Loucy (cell line): ENCODE measurements at regions not wholly inside any gene's neighbourhood (a gene's known extent, or its start where the extent isn't known, plus 50 kb on each side); places are given as distances from the start of the nearest gene placed in this dataset.

ENCODE experiments used
- H2AFZ ChIP-seq: fragments of 200-600 bp; sonication (generic); 2 replicates; pipeline ENCODE4 v1.6.0; 2016; ENCODE audit warnings: antibody characterized with exemption, mild to moderate bottlenecking, low read length, moderate library complexity
- H3F3A ChIP-seq: fragments of 200-600 bp; 2 replicates; pipeline ENCODE4 v1.6.0; 2016; ENCODE audit warnings: antibody characterized with exemption, low read depth, mild to moderate bottlenecking
- H3K27me3 ChIP-seq: fragments of 200-600 bp; sonication (generic); 2 replicates; pipeline ENCODE4 v1.6.1; 2014; ENCODE audit warnings: low read length, mild to moderate bottlenecking; ENCODE audit not compliant: insufficient read depth, poor library complexity, severe bottlenecking
- H3K36me3 ChIP-seq: fragments of 200-600 bp; sonication (generic); 2 replicates; pipeline ENCODE4 v1.6.1; 2016; ENCODE audit warnings: low read length; ENCODE audit not compliant: insufficient read depth
- H3K4me1 ChIP-seq: fragments of 200-600 bp; sonication (generic); 2 replicates; pipeline ENCODE4 v1.5.1; 2014; ENCODE audit warnings: low read length, mild to moderate bottlenecking; ENCODE audit not compliant: insufficient read depth, poor library complexity, severe bottlenecking
- H3K4me2 ChIP-seq: fragments of 200-600 bp; sonication (generic); 2 replicates; pipeline ENCODE4 v1.6.0; 2014; ENCODE audit warnings: antibody characterized with exemption, low read length, low read depth, mild to moderate bottlenecking; ENCODE audit not compliant: poor library complexity, severe bottlenecking
- H3K4me3 ChIP-seq: fragments of 200-600 bp; sonication (generic); 2 replicates; pipeline ENCODE4 v1.5.1; 2014; ENCODE audit warnings: low read length, mild to moderate bottlenecking, mixed read lengths; ENCODE audit not compliant: poor library complexity, severe bottlenecking
- H3K79me2 ChIP-seq: fragments of 200-600 bp; sonication (generic); 2 replicates; pipeline ENCODE4 v1.6.1; 2014; ENCODE audit warnings: low read length; ENCODE audit not compliant: insufficient read depth
- H3K9ac ChIP-seq: fragments of 200-600 bp; sonication (generic); 2 replicates; pipeline ENCODE4 v1.6.0; 2014; ENCODE audit warnings: mild to moderate bottlenecking, low read depth, low read length, moderate library complexity; ENCODE audit not compliant: poor library complexity, severe bottlenecking
- H3K9me2 ChIP-seq: fragments of 200-600 bp; sonication (generic); replicated peaks from 2 replicates; pipeline ENCODE4 v1.6.1; 2016; ENCODE audit warnings: low read depth, low read length, mixed read lengths
- H3K9me3 ChIP-seq: fragments of 200-600 bp; sonication (generic); 2 replicates; pipeline ENCODE4 v1.6.1; 2014; ENCODE audit warnings: mild to moderate bottlenecking, antibody characterized with exemption, low read length, low read depth; ENCODE audit not compliant: insufficient read depth
- H4K20me1 ChIP-seq: fragments of 200-600 bp; sonication (generic); 2 replicates; pipeline ENCODE4 v1.6.0; 2014; ENCODE audit warnings: antibody characterized with exemption, low read length, mild to moderate bottlenecking; ENCODE audit not compliant: insufficient read depth, poor library complexity, severe bottlenecking
- EZH2phosphoT487 ChIP-seq: fragments of 200-600 bp; IDR thresholded peaks from 2 replicates; pipeline ENCODE4 v1.6.1; 2018; ENCODE audit warnings: antibody characterized with exemption, mild to moderate bottlenecking, moderate library complexity, borderline replicate concordance
- TF ChIP-seq, protein P1 (sequence below): fragments of 200-600 bp; sonication (generic); conservative IDR thresholded peaks from 2 replicates; pipeline ENCODE4 v1.5.1; 2014; ENCODE audit warnings: mild to moderate bottlenecking, antibody characterized with exemption, low read length

DNA sequence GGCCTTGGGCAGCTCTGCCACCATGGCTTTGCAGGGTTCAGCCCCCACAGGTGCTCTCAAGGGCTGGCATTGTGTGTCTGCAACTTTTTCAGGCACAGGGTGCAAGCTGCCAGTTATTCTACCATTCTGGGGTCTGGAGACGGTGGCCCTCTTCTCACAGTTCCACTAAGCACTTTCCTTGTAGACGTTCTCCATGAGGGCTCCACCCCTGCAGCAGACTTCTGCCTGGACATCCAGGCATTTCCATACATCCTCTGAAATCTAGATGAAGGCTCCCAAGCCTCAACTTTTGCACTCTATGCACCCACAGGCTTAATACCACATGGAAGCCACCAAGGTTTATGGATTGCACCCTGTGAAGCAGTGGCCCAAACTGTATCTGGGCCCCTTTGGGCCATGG, 91.0 kb upstream of the RND3 start:
- Histone ChIP-seq H3K4me1 (no peaks in the 10 kb centered on the region), H3K4me2 (no peak overlapping the region), H2AFZ (no peak overlapping the region), H3F3A (no peaks in the 10 kb centered on the region), H3K36me3 (no peaks in the 10 kb centered on the region), H3K4me3 (no peak overlapping the region), H3K9me3 (peaks cover 9% of the 10 kb centered on the region; the same call in 1 of the 2 replicates), H3K9ac (no peak overlapping the region), H3K79me2 (no peaks in the 10 kb centered on the region), H3K9me2 (no peaks in the 10 kb centered on the region), H4K20me1 (no peaks in the 10 kb centered on the region), H3K27me3 (no peaks in the 10 kb centered on the region)
- TF ChIP-seq, protein P1, sequence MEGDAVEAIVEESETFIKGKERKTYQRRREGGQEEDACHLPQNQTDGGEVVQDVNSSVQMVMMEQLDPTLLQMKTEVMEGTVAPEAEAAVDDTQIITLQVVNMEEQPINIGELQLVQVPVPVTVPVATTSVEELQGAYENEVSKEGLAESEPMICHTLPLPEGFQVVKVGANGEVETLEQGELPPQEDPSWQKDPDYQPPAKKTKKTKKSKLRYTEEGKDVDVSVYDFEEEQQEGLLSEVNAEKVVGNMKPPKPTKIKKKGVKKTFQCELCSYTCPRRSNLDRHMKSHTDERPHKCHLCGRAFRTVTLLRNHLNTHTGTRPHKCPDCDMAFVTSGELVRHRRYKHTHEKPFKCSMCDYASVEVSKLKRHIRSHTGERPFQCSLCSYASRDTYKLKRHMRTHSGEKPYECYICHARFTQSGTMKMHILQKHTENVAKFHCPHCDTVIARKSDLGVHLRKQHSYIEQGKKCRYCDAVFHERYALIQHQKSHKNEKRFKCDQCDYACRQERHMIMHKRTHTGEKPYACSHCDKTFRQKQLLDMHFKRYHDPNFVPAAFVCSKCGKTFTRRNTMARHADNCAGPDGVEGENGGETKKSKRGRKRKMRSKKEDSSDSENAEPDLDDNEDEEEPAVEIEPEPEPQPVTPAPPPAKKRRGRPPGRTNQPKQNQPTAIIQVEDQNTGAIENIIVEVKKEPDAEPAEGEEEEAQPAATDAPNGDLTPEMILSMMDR = no peak
- TF ChIP-seq EZH2phosphoT487 = no peak

DNA sequence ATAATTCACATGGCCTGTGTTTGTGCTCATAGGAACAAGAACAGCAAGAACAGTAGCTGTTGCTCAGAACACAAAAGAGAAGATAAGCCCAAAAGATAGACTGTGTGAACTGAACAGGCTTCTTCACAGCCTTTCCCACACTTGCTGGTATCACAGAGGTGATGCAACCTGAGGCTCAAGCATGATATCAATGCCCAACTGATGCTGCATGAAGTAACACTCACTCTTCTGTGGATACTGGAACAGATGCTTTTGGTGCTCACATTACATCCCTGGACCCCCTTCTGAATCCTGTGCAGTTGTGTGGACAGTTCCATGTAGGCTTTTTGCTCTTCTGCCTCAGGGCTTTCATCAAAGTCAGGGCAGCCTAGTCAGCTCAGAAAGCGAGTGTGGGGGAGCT, 88.4 kb upstream of the RND3 start:
- H3K36me3 ChIP-seq = no peaks in the 10 kb centered on the region
- H2AFZ ChIP-seq = no peak overlapping the region
- no peak overlapping the region for H3K9ac ChIP-seq
- H3K9me3 ChIP-seq = peaks cover 9% of the 10 kb centered on the region; the same call in 1 of the 2 replicates
- H4K20me1 ChIP-seq = no peaks in the 10 kb centered on the region
- H3K4me2 ChIP-seq = no peak overlapping the region
- no peaks in the 10 kb centered on the region for H3K9me2 ChIP-seq
- H3K4me3 ChIP-seq = no peak overlapping the region
- H3K27me3 ChIP-seq = no peaks in the 10 kb centered on the region
- TF ChIP-seq EZH2phosphoT487 = no peak
- TF ChIP-seq, protein P1 = no peak
- H3F3A ChIP-seq = no peaks in the 10 kb centered on the region
- no peaks in the 10 kb centered on the region for H3K79me2 ChIP-seq
- H3K4me1 ChIP-seq = no peaks in the 10 kb centered on the region

DNA sequence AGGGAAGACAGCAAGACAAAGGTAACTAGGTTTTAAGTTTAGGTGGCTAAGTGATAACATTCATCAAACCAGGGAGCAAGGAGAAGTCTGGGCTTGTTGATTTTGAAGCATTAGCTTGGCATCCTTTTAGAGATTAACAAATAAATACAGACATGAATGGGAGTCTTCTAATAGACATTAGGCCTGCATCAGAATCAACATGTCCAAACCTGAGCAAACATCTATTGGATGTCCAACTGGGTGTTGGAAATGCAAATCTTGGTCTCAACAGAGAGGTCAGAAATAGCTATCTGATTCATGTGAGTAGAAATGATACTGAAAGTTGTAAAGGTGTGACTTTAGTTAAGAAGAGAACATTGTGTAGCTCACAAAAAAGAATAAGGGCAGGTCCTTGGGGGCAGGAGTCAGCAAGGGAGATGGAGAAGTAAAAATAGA, 85.5 kb upstream of the RND3 start:
- Histone ChIP-seq H3K36me3 (no peaks in the 10 kb centered on the region), H3K9ac (no peak overlapping the region), H3K9me3 (peaks cover under 1% of the 10 kb centered on the region; the same call in 1 of the 2 replicates), H3K79me2 (no peaks in the 10 kb centered on the region), H3K9me2 (no peaks in the 10 kb centered on the region), H2AFZ (no peak overlapping the region), H4K20me1 (no peaks in the 10 kb centered on the region), H3K4me1 (no peaks in the 10 kb centered on the region), H3F3A (no peaks in the 10 kb centered on the region), H3K27me3 (no peaks in the 10 kb centered on the region), H3K4me2 (no peak overlapping the region), H3K4me3 (no peak overlapping the region)
- TF ChIP-seq, protein P1 = no peak
- TF ChIP-seq EZH2phosphoT487 = no peak
